GM21529 (cell line): ENCODE measurements at regions not wholly inside any gene's neighbourhood (a gene's known extent, or its start where the extent isn't known, plus 50 kb on each side); places are given as distances from the start of the nearest gene placed in this dataset.

Experiments used
- ATAC-seq: cut with Tn5 transposase; IDR thresholded peaks from one replicate; pipeline ENCODE4 v1.9.1; 2021; ENCODE audit not compliant: unreplicated experiment

DNA sequence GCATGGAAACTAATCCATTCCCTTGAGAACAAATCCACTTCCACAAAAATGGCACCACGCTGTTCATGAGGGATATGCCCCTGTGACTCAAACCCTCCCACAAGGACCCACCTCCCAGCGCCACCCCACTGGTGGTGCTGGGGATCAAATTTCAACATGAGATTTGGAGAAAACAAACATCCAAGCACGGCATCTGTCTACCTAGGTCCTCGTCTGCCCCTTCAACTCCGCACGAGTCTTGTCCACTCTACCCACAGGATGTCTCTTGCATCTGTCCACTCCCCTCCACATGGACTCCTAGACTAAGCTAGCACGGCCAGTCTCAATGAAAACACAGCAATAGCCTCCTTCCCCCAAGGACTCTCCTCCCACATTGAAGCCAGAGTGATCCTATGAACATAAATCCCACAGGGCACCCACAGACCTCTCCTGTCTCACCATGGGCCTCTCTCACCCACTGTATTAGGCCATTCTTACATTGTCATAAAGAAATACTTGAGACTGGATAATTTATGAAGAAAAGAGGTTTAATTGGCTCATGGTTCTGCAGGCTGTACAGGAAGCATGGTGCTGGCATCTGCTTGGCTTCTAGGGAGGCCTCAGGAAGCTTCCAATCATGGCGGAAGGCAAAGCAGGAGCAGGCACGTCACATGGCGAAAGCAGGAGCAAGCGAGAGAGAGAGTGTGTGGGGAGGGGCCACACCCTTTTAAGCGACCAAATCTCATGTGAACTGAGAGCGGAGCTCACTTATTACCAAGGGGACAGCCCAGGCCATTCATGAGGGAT, 101.4 kb downstream of the TOMM20 start:
- no peak for ATAC-seq

DNA sequence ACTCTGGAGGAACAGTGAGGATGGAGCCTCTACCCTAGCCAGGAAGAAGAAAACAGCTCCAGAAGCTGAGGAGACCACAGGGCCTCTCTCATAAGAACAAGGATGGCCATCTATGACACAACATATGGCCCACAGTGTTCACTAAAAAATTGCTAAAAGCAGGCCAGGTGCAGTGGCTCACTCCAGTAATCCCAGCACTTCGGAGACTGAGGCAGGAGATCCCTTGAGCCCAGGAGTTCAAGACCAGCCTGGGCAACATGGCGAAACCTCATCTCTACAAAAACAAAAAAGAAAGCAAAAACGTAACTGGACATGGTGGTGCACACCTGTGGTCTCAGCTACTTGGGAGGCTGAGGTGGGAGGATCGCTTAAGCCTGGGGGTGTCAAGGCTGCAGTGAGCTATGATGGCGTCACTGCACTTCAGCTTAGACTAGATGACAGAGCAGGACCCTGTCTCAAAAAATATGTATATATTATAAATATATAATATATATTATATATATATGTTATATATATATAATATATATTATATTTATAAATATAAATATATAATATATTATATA, 103.1 kb downstream of the TOMM20 start:
- no peak for ATAC-seq

DNA sequence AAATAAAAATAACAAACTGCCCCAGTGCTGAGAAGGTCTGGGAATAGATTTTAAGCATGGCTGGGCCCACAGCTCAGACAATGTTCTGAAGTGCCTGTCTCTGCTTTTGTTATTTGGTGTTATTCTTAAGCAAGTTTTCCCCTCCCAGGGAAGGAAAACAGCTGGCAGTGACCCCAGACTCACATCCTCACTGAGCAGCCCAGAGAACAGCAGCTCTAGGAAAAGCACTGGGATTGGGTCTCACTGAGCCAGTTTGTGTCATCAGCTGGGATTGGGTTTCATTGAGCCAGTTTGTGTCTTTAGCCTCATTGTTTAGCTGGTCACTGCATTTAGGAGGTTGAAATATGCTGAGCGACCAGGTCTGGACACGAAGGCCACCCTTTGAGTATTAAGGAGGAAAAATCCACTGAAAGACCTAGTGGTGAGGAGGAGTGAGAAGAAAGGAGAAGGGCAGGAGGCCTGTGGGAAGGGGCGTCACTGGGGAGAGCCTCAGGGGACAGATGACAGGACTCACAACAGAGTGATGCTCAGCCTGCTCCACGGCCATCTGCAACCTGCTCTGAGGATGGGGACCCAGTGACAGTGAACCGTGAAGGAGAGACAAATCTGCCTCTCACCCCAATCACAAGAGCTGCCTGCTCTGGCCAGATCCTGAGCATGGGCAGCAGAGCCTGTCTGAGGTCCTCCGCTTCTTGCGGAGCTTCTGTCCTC, 103.8 kb downstream of the TOMM20 start:
- no peak for ATAC-seq

DNA sequence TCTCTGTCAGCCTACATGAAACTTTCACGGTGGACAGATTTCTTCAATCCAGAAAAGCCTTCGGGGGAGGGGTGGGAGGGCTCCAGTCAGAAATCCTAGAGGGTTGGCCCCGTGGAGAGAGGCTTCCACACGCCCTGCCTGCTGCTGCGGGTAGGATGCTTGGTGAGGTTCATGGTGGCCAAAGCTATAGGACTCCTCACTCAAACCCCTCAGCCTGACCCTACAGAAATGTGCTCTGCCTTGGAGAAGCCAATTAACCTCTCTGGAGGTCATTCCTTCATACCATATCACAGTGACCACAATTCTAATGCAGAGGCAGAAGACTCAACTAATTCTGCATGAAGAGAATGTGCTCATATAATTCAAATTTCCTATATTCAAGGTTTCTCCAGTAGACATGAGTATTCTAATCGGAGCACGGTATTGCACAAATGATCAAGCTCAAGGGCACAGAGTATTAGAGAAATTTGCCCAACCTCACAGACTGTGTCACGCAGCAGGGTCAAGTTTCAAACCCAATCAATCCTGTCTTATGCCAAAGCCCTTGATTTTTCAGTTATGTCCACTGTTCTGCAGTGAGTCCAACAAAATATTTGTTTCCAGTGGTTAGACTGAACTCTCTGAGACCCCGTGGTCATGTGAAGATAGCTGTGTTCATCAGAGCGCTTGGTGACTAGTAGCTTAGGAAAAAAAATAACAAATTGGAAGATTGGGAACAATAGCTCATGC, 104.8 kb downstream of the TOMM20 start:
- ATAC-seq: no peak

DNA sequence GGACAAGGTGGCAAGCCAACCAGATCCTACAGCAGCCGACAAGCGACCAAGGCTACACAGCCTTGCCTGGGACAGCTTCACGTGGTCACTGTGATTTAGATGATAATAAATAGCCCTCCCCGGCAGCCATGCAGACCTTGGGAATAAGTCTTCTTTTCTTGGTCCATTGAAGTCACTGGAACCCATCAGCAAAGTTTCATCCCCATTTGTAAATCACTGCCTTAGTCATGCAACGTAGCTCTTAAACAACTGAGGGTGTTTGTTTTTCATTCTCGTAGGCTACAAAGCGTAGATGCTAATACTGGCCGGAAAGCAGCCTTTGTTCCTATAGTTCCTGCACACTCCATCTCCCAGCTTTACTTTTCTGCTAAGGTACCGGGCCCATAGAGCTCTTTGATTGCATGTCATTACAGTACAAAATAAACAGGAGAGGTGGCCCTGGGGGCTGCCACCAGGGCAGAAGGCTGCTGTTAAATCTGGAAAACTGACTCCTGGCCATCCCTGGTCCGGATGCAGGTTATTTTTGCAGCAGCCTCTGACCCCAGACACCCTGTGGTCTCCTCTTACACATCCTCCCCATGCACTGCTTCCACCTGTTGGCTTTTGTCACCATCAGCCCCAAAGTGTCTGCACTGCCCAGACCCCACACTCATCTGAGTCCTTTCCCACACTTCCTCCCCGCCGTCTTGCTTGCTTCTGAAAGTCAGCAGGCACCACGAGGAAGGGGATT, 105.5 kb downstream of the TOMM20 start:
- ATAC-seq: no peak

DNA sequence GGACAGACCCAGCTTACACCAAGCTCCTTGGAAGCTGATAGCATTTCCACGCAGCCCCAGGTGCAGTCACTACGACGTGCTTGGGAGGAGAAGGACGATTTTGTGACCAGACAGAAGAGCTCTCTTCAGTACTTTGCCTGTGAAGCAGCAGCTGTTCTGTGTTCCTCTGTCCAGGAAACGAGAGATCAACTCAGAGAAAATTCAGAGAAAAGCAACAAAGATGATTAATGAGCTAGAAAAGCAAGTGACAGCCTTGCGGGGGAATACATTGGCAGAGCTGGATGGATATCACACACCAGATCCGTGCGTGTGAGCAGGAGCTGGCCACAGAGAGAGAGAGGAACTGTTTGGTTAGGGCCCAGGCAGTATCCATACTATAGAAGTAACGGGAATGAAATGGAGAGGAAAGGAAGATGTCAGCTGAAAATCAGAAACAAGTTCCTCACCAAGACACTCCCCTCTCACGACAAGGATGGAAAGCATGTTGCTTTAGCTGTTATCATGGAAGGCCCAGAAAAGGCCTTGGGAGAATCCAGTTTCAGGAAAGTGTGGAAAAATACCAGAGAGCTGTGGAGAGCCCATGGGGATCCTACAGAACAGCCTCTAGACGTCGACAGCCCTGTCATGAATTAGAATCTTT, 106.2 kb downstream of the TOMM20 start:
- ATAC-seq: no peak

DNA sequence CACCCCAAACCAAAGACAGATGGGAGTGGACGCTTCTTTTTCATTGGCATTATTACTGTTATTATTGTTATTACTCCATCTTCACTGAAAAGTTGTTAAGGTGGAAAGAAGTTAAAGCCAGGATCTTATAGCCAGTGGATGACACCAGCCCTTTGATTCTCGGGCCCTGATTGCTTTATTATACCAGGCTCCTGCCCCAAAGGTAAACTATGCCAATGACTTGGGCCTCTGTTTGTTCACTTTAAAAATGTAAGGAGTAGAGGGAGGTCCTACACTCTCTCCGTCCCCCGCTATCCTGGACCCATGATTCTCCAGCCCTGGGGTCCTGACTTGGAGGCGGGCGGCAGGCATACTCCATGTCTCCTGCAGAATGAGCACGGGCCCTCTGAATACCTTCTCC, 106.8 kb downstream of the TOMM20 start:
- ATAC-seq: no peak

DNA sequence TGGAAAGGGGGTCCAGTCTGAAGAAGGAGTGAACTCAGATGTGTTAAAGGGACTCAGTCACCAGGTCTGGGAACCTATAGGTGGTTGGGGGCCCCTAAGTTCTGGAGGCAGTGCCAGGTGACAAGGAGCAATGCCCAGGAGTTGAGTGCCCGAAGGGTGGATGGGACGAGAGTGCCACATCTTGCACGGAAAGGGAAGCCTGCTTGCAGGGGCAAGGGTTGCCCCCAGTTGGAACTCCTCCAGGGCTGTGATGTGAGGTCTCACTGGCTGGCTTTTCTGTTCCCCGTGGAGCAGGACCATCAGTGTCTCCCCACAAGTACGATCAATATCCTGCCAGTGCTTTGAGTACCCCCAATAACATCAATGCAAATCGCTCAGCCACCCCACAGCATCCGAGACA, 107.3 kb downstream of the TOMM20 start:
- no peak for ATAC-seq

DNA sequence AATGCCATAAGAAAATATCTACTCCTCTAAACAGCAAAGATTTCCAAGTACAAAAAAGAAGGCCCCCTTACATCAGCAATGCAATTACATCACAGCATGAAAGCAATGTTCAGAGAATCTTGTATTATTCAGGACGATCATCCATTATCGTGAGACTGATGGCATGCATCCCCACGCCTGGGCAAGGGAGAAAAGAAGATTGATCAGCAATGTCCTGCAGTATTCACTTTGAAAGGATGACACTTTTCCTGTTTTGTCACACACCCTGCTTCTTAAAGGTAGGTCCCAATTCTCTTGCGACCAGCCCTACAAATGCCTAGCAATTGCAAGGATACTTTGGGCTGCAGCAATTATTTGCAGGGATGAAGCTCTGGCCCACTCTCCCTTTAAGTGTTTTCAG, 108.7 kb downstream of the TOMM20 start:
- ATAC-seq: no peak

DNA sequence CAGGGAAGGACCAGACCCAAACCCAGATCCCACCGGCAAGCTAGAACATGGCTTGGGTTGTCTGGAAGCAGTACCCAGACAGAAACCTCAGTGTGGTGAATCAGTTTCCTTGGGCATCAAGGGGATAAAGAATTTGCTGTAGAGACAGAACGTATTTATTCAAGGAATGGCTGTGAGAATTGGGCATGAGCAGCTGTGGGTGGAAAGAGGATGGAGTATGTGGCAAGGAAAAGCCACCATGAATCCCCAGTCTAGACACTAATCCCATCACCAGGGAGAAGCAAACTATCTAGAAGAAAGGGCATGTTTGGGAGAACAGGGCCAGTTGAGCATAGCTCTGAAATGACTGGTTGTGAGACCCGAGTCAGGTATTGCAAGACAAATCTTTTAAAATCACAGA, 109.2 kb downstream of the TOMM20 start:
- no peak for ATAC-seq

DNA sequence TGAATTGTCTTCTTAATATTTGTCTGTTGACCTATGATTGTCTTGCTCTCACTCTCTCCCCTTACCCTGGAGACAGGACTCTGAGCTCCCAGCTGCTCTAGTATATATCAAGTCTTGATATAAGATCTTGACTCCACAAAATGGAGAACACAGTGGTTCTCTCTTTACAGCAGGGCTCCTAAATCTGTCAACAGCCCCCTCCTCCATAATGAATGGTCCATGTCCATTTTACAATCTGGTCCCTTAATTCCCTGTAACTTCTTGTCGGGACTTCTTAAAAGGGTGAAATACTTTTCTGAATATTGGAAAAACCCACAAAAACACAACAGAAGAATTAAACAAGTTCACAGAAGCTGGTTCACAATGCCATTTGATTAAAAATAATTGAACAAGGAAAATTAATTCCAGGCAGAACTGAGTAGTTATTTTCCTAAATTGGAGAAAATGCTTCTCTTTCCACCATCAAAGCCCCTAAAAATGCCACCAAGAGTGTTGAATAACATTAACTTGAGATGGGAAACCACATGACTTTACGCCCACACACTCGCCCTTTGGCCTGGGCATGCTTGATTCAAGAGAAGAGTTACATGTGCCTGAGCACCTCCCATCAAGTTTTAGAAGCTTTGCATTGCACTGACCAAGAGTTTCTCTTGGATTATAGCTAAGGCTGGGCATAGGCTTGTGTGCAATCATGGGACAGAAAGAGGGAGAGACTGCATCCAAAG, 109.8 kb downstream of the TOMM20 start:
- no peak for ATAC-seq

DNA sequence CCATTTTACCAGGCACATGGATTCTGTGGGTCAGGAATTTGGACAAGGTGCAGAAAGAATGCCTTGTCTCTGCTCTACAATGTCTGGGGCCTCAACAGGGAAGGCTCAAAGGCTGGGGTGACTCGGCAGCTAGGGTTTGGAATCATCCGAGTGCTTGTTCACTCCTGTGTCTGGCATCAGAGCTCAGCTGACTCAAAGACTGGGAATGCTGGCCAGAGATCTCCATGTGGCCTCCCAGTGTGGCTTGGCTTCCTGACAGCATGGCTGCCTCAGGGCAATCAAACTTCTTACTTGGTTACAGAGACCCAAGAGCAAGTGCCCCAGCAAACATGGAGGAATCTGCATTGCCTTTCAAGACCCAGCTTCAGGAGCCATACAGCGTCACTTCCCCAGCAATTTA, 110.5 kb downstream of the TOMM20 start:
- ATAC-seq: no peak

DNA sequence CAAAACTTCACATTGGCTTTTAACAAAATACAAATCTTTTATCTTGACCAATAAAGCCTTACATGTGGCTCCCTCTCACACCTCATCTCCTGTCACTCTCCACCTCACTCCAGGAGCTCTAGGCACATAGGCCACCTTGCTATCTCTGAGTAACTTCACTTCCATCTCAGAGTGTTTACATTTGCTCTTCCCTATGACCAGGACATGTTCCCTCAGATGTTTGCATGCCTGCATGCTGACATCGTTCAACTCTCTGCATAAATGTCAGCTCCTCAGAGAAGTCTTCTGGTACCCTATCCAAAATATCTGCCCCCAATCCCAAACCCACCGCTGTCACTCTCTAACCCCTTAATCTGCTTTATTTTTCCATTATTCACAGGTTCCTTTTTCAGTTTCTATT, 110.9 kb downstream of the TOMM20 start:
- ATAC-seq: no peak

DNA sequence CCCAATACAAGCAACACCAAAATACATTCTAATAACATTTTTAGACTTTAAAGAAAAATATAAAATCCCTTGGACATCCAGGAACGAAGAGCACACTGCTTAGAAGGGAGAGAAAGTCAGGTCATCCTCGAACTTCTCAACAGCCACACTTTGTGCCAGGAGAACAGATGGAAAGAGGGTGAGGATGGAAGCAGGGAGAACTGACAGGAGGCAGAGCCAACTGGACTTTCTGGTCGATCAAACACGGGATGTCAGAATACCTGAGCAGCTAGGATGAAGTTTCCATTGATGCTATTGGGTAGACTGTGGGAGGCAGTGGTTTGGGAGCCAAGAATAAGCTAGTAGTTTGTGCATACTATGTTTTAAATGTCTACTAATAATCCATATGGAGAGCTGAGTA, 111.4 kb downstream of the TOMM20 start:
- no peak for ATAC-seq

DNA sequence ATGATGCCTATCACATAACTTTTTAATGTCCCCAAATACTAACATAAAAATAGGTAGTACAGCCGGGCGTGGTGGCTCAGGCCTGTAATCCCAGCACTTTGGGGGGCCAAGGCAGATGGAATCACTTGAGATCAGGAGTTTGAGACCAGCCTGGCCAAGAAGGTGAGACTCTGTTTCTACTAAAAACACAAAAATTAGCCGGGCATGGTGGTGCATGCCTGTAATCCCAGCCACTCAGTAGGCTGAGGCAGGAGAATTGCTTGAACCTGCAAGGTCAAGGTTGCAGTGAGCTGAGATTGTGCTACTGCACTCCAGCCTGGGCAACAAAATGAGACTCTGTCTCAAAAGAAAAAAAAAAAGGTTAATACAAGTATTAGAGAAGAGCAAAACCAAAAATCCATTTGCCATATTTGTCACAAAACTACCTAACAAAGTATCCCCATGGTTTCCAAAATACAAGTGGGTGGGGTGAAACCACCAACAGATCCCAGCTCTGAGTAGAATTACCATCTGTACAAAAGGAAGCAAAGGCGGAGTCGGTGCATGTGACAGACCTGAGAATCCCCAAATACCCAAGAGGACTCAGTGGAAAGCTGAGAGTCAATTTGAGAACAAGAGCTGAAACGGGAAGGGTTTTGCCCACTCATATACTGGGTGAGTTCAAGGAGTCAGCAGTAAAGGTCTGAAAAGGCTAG, 113.2 kb downstream of the TOMM20 start:
- ATAC-seq: peak; percentile 42

DNA sequence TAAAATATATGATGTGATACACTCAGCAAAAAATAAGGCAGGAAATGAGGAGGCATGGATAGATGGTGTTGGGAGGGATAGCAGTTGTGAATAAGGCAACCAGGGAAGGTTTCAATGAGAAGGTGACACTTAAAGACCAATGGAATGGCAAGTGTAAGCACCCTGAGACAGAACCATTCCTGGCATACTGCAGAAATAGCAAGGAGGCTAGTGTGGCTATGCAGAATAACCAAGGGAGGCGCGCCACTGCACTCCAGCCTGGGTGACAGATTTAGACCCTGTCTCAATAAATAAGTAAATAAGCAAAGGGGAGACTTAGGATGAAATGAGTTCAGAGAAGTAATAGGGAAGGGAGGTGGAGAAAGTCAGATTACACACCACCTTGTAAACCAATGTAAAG, 113.9 kb downstream of the TOMM20 start:
- ATAC-seq: no peak

DNA sequence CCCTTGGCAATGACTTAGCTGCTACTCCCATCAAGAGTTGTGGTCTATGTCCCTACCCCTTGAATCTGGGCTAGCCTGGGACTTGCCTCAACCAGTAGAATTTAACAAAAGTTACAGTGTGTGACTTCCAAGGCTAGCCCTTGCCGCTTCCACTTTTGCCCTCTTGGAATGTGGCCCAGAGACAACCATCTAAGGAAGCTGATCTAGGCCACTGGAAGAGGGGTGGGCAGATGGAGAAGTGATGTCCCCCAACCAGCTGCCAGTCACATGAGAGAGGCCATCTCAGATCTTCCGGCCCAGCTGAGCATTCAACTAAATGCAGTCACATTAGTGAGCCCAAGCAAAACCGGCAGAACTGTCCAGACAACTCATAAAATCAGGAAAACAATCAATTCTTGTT, 115.1 kb downstream of the TOMM20 start:
- ATAC-seq: no peak

DNA sequence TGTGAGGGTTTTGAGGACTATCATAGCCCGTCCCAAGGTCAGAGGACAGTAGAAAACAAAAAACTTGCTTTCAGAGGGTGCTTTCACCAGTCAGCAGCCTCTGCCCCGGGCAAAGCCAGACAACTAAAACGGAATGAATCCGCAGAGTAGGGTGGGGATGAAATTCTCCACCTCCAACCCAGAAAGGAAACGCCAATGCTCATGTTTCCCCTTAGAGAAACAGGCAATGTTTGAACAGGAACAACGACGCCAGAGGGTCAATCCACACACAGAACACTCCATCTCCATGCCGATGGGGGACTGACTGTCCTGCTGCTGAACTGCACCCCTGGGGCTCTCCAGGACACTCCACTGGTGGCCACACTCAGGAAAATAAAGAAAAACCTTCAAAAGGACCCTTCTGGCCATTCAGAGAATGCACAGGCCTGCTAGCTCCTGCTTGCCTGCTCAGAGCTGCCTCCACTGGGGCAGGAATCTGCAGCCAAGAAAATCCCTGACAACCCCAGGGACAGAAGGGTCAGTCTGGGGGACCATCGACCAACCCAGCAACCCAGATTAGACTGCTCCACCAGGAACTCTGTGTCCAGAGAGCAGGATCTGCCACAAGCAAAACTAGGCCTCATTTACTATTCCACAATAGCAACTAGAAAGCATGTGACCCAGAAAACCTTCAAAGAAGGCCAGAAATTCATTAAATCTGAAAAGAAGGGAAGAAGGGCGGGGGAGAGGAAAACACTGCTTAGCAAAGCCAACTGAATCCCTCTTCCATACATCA, 116.0 kb downstream of the TOMM20 start:
- no peak for ATAC-seq
